Neural crest cell (in vitro differentiated cells): ENCODE measurements at regions not wholly inside any gene's neighbourhood (a gene's known extent, or its start where the extent isn't known, plus 50 kb on each side); places are given as distances from the start of the nearest gene placed in this dataset.
A peak's percentile ranks its signal among the peaks of the same experiment; 100 is the strongest.

Source experiments
- DNase-seq: peaks from one replicate; pipeline ENCODE4 v3.0.0; 2021; ENCODE audit warnings: low read depth, mixed read lengths, low spot score
- H3K27ac Mint-ChIP-seq: one replicate; pipeline ENCODE4 v1.8.0; 2021; ENCODE audit warnings: mild to moderate bottlenecking, mixed read lengths; ENCODE audit not compliant: unreplicated experiment
- H3K27me3 Mint-ChIP-seq: 2 replicates; pipeline ENCODE4 v1.8.0; 2021; ENCODE audit warnings: low read depth, mild to moderate bottlenecking, mixed read lengths
- H3K36me3 Mint-ChIP-seq: 2 replicates; pipeline ENCODE4 v1.8.0; 2021; ENCODE audit warnings: low read depth, mild to moderate bottlenecking, mixed read lengths
- H3K4me1 Mint-ChIP-seq: 2 replicates; pipeline ENCODE4 v1.8.0; 2021; ENCODE audit warnings: mixed read lengths
- H3K4me3 Mint-ChIP-seq: one replicate; pipeline ENCODE4 v1.8.0; 2021; ENCODE audit warnings: mild to moderate bottlenecking, mixed read lengths
- H3K9me3 Mint-ChIP-seq: 2 replicates; pipeline ENCODE4 v1.8.0; 2021; ENCODE audit warnings: mixed read lengths
- CTCF ChIP-seq: fragments of 200-600 bp; sonication (generic); conservative IDR thresholded peaks from 2 replicates; pipeline ENCODE4 v1.5.0; 2021; ENCODE audit warnings: antibody characterized with exemption, mild to moderate bottlenecking

GRCh38 chr1:58089898-58090534 is 456.5 kb downstream of the OMA1 start:
- no peak overlapping the region for H3K27ac Mint-ChIP-seq
- H3K36me3 Mint-ChIP-seq: no peaks in the 10 kb centered on the region
- DNase-seq: no peak
- no peaks in the 10 kb centered on the region for H3K27me3 Mint-ChIP-seq
- no peaks in the 10 kb centered on the region for H3K9me3 Mint-ChIP-seq
- H3K4me1 Mint-ChIP-seq: peaks cover 26% of the 10 kb centered on the region
- no peak for TF ChIP-seq CTCF
- H3K4me3 Mint-ChIP-seq: no peak overlapping the region

GRCh38 chr1:58084266-58084665 is 462.3 kb downstream of the OMA1 start:
- Mint-ChIP-seq H3K4me3 (no peak overlapping the region), H3K27ac (peak overlapping the region; percentile 57), H3K4me1 (peaks cover 16% of the 10 kb centered on the region), H3K9me3 (no peaks in the 10 kb centered on the region), H3K27me3 (no peaks in the 10 kb centered on the region), H3K36me3 (no peaks in the 10 kb centered on the region)
- TF ChIP-seq CTCF: no peak
- no peak for DNase-seq

GRCh38 chr1:58082596-58082995 is 463.9 kb downstream of the OMA1 start:
- no peaks in the 10 kb centered on the region for H3K9me3 Mint-ChIP-seq
- H3K4me3 Mint-ChIP-seq: no peak overlapping the region
- H3K36me3 Mint-ChIP-seq: no peaks in the 10 kb centered on the region
- no peak overlapping the region for H3K27ac Mint-ChIP-seq
- no peaks in the 10 kb centered on the region for H3K27me3 Mint-ChIP-seq
- no peak for DNase-seq
- TF ChIP-seq CTCF: no peak
- peaks cover 8% of the 10 kb centered on the region for H3K4me1 Mint-ChIP-seq

GRCh38 chr1:58076258-58076657 is 470.3 kb downstream of the OMA1 start:
- H3K9me3 Mint-ChIP-seq: no peaks in the 10 kb centered on the region
- no peaks in the 10 kb centered on the region for H3K36me3 Mint-ChIP-seq
- DNase-seq: no peak
- H3K4me1 Mint-ChIP-seq: peaks cover 5% of the 10 kb centered on the region
- H3K27me3 Mint-ChIP-seq: no peaks in the 10 kb centered on the region
- no peak overlapping the region for H3K27ac Mint-ChIP-seq
- no peak for TF ChIP-seq CTCF
- no peak overlapping the region for H3K4me3 Mint-ChIP-seq

GRCh38 chr1:58075188-58075578 is 471.3 kb downstream of the OMA1 start:
- Mint-ChIP-seq H3K27ac (no peak overlapping the region), H3K27me3 (no peaks in the 10 kb centered on the region), H3K36me3 (no peaks in the 10 kb centered on the region), H3K4me1 (peaks cover 5% of the 10 kb centered on the region), H3K9me3 (no peaks in the 10 kb centered on the region), H3K4me3 (no peak overlapping the region)
- TF ChIP-seq CTCF: no peak
- DNase-seq: no peak

- DNase-seq: no peak
- Mint-ChIP-seq H3K27ac (no peak overlapping the region), H3K36me3 (no peaks in the 10 kb centered on the region), H3K9me3 (no peaks in the 10 kb centered on the region), H3K27me3 (no peaks in the 10 kb centered on the region), H3K4me1 (peaks cover 4% of the 10 kb centered on the region), H3K4me3 (no peak overlapping the region)
- TF ChIP-seq CTCF: no peak
Measured at GRCh38 chr1:58072450-58072849, 474.1 kb downstream of the OMA1 start.
